ENCODE measurements at regions not wholly inside any gene's neighbourhood (a gene's known extent, or its start where the extent isn't known, plus 50 kb on each side); places are given as distances from the start of the nearest gene placed in this dataset.
"Not testable (repeated sequence)": the region's sequence is repeated elsewhere in the genome, so short reads cannot be mapped to it uniquely, and the experiment has no call there.

- DNase-seq (ENCODE audit: low spot score) (no peak), ATAC-seq (ENCODE audit: low FRiP score) (no peak)
- no peak for TF ChIP-seq CTCF (IDR thresholded peaks at IDR 0.05)
Measured at GRCh38 chr4:164345756-164346155, 408.2 kb upstream of the SMIM31 start.

- no peak for ATAC-seq (ENCODE audit: low FRiP score)
- TF ChIP-seq CTCF (IDR thresholded peaks at IDR 0.05): no peak
- DNase-seq (ENCODE audit: low spot score): no peak
Measured at GRCh38 chr4:164350061-164350460, 403.9 kb upstream of the SMIM31 start.

GRCh38 chr4:164350716-164351115, 403.2 kb upstream of the SMIM31 start:
- ATAC-seq (ENCODE audit: low FRiP score); DNase-seq (ENCODE audit: low spot score): not testable (repeated sequence)

GRCh38 chr4:164357957-164358356, 396.0 kb upstream of the SMIM31 start:
- no peak for DNase-seq (ENCODE audit: low spot score)
- ATAC-seq (ENCODE audit: low FRiP score): peak; percentile 80

GRCh38 chr4:164358400-164358799, 395.5 kb upstream of the SMIM31 start:
- ATAC-seq (ENCODE audit: low FRiP score) (no peak), DNase-seq (ENCODE audit: low spot score) (no peak)

More at GRCh38 chr4:164357957-164358356, 396.0 kb upstream of the SMIM31 start:
- TF ChIP-seq CTCF (IDR thresholded peaks at IDR 0.05): no peak

GRCh38 chr4:164359881-164360280, 394.1 kb upstream of the SMIM31 start:
- TF ChIP-seq CTCF (IDR thresholded peaks at IDR 0.05): no peak
- DNase-seq (ENCODE audit: low spot score): no peak

More at GRCh38 chr4:164358400-164358799, 395.5 kb upstream of the SMIM31 start:
- no peak for TF ChIP-seq CTCF (IDR thresholded peaks at IDR 0.05)

GRCh38 chr4:164368894-164369293, 385.0 kb upstream of the SMIM31 start:
- ATAC-seq (ENCODE audit: low FRiP score) (no peak), DNase-seq (ENCODE audit: low spot score) (no peak)
- no peak for TF ChIP-seq CTCF (IDR thresholded peaks at IDR 0.05)

More at GRCh38 chr4:164359881-164360280, 394.1 kb upstream of the SMIM31 start:
- no peak for ATAC-seq (ENCODE audit: low FRiP score)

- DNase-seq (ENCODE audit: low spot score) (no peak), ATAC-seq (ENCODE audit: low FRiP score) (no peak)
- no peak for TF ChIP-seq CTCF (IDR thresholded peaks at IDR 0.05)
Measured at GRCh38 chr4:164373021-164373420, 380.9 kb upstream of the SMIM31 start.

Data from omental fat pad (tissue), 3 donors.